ENCODE measurements at regions not wholly inside any gene's neighbourhood (a gene's known extent, or its start where the extent isn't known, plus 50 kb on each side); places are given as distances from the start of the nearest gene placed in this dataset.
"Not testable (repeated sequence)": the region's sequence is repeated elsewhere in the genome, so short reads cannot be mapped to it uniquely, and the experiment has no call there.

GRCh38 chr13:81069822-81070221 is 728.9 kb upstream of the SPRY2 start:
- TF ChIP-seq, protein P1, sequence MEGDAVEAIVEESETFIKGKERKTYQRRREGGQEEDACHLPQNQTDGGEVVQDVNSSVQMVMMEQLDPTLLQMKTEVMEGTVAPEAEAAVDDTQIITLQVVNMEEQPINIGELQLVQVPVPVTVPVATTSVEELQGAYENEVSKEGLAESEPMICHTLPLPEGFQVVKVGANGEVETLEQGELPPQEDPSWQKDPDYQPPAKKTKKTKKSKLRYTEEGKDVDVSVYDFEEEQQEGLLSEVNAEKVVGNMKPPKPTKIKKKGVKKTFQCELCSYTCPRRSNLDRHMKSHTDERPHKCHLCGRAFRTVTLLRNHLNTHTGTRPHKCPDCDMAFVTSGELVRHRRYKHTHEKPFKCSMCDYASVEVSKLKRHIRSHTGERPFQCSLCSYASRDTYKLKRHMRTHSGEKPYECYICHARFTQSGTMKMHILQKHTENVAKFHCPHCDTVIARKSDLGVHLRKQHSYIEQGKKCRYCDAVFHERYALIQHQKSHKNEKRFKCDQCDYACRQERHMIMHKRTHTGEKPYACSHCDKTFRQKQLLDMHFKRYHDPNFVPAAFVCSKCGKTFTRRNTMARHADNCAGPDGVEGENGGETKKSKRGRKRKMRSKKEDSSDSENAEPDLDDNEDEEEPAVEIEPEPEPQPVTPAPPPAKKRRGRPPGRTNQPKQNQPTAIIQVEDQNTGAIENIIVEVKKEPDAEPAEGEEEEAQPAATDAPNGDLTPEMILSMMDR (IDR thresholded peaks at IDR 0.05), result not testable (repeated sequence)
- TF ChIP-seq POLR2A, POLR2AphosphoS5 (IDR thresholded peaks at IDR 0.05): not testable (repeated sequence)

Data from gastroesophageal sphincter (tissue), 3 donors.